GM18909 (cell line): ENCODE measurements at regions not wholly inside any gene's neighbourhood (a gene's known extent, or its start where the extent isn't known, plus 50 kb on each side); places are given as distances from the start of the nearest gene placed in this dataset.
"Not testable (repeated sequence)": the region's sequence is repeated elsewhere in the genome, so short reads cannot be mapped to it uniquely, and the experiment has no call there.

Experiments used
- ATAC-seq: cut with Tn5 transposase; IDR thresholded peaks from one replicate; pipeline ENCODE4 v1.9.1; 2021; ENCODE audit warnings: mild to moderate bottlenecking; ENCODE audit not compliant: unreplicated experiment, poor library complexity

DNA sequence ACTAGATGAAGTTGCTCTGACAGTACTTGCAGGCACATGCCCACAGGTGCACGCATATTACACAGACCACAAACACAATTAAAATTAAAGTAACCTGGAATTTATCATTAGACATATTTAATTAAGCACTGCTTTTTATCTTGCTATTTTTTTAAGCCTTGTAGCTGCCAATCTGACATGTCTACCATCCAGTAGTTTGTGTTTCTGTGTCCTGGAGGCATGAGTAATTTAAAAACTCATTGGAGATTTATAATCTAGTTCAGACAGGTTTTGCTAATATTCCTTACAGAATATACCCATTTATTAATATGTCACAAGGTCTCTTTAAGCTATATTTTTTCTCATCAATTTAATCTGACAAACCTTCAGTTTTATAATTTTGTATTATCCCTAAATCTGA is 445.0 kb upstream of the KLF6 start:
- ATAC-seq: no peak

GRCh38 chr10:4229106-4229505 is 444.1 kb upstream of the KLF6 start:
- ATAC-seq: no peak

GRCh38 chr10:4227586-4227985 is 442.6 kb upstream of the KLF6 start:
- ATAC-seq: no peak

- no peak for ATAC-seq
Observed at GRCh38 chr10:4226941-4227540, 442.0 kb upstream of the KLF6 start.

DNA sequence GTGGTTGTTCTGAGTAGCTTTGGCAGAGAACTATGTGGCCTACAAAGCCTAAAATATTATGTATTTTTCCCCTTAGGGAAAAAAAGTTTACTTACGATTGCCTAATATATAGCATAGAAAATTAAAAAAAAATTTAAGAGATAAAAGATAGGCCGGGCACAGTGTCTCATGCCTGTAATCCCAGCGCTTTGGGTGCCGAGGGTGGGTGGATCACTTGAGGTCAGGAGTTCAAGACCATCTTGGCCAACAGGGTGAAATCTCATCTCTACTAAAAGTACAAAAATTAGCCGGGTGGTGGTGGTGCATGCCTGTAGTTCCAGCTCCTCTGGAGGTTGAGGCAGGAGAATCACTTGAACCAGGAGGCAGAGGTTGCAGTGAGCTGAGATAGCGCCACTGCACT is 439.2 kb upstream of the KLF6 start:
- no peak for ATAC-seq

DNA sequence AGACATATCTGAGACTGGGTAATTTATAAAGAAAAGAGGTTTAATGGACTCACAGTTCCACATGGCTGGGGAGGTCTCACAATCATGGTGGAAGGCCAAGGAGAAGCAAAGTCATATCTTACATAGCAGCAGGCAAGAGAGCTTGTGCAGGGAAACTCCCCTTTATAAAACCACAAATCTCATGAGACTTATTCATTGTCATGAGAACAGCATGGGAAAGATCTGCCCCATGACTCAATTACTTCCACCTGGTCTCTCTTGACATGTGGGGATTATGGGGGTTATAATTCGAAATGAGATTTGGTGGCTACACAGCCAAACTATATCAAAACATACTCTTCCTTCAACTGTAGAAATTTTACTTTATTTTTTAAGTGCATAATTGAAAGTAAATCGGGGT is 436.3 kb upstream of the KLF6 start:
- ATAC-seq: not testable (repeated sequence)

DNA sequence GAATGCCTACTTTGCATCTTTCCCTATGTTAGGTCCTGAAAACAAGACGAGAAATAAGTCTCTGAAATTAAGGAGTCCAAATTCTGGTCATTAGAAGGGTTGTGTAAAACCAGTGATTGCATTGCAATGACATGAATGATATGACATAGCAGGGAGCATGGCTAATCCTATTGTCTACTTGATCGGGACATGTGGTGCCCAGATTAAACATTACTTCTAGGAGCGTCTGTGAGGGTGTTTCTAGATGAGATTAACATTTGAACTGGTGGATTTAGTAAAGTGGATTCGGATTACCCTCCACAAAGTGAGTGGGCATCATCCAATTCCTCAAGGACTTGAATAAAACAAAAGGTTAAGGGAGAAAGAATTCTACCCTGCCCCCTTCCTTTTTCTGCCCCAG is 434.9 kb upstream of the KLF6 start:
- no peak for ATAC-seq

- ATAC-seq: no peak
Observed at GRCh38 chr10:4217653-4218052, 432.6 kb upstream of the KLF6 start.

GRCh38 chr10:4217187-4217586 is 432.2 kb upstream of the KLF6 start:
- no peak for ATAC-seq

GRCh38 chr10:4216726-4217125 is 431.7 kb upstream of the KLF6 start:
- no peak for ATAC-seq

GRCh38 chr10:4215963-4216575 is 431.1 kb upstream of the KLF6 start:
- no peak for ATAC-seq

DNA sequence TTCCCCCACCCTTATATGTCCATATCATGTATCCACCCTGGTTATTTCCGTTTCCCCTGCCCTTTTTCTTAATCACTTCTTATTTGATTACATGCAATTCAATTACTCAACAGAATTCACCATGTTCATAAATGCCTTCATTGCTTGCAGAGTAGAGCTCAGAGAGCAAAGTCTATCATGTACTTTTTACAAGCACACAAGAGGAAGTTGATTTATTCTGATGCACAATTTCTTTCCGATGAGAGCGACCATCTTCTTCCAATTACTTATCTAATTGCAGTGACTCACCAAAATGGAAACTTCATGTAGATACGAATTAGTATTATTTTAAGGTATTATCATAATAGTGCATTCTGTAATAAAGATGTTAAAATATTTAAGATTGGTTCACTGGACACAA is 430.5 kb upstream of the KLF6 start:
- ATAC-seq: no peak

DNA sequence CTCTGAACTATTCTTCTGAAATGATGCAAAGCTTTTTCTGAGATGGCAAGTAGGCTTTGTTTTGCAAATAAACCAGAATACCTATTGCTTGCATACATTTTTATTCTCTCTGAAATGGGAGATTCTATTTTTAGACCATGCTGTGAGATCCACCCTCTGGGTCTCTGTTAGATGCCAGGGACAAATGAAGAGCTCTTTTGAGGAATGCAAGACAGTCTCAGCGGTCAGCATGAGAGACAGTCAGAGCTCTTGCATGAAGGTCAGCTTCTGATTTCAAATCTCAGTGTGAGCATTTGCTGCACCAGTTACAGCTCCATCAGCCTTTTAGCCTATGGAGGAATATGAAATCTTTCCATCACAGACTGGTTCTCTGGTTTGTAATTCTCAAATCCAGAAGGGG is 429.9 kb upstream of the KLF6 start:
- ATAC-seq: no peak

DNA sequence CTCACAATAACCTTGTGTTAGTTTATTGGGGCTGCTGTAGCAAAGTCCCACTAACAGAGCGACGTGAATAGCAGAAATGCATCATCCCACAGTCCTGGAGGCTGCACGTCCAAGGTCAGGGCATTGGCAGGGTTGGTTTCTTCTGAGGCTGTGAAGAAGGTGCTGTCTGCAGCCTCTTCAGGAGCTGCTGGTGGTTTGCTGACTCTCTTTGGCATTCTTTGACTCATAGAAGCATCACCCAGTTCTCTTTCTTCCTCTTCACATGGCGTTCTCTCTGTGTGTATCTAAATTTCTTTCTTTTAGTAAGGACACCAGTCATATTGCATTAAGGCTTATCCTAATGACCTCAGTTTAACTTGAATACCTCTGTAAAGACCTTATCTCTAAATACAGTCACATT is 428.4 kb upstream of the KLF6 start:
- no peak for ATAC-seq

GRCh38 chr10:4212111-4212630 is 427.2 kb upstream of the KLF6 start:
- ATAC-seq: no peak

DNA sequence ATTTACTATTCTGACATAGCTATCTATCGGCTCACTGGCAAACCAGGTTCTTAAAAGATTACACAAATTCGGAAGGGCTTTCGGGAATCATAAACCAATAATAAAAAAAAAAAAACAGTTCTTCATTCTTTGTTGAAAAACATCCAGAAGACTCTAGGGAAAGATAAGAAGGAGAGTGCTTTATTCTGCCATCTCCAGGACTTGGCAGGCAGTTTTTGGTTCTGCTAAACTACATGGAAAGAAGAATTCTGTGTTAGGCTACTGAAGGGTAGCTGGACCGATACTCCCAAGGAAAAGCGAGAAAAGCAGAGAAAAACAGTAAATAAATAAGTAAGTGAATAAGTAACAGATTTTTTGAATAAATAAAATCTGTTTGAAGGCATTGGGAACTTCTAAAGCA is 423.5 kb upstream of the KLF6 start:
- ATAC-seq: no peak

DNA sequence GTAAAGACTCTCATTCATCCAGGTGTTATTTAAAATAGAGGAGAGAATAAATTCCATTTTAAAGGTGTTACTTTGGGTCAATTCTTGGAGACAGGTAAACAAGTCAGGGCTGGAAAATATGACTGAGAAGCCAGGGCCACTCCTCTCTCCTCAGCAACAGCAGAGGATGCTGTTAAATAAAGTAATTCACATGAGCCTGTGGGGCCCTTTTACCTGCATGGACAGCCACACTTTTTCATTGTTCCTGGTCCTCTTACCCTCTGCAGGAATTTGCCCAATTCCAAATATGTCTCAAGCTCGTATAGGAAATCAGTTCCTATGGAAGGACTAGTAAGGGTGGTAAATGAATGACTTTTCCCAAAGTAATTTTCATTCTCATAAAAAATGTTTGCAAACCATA is 420.1 kb upstream of the KLF6 start:
- no peak for ATAC-seq

GRCh38 chr10:4202938-4203337 is 417.9 kb upstream of the KLF6 start:
- ATAC-seq: no peak

- no peak for ATAC-seq
Observed at GRCh38 chr10:4201866-4202825, 417.1 kb upstream of the KLF6 start.

GRCh38 chr10:4199196-4199595 is 414.2 kb upstream of the KLF6 start:
- ATAC-seq: no peak

GRCh38 chr10:4198216-4198615 is 413.2 kb upstream of the KLF6 start:
- no peak for ATAC-seq
